Stromal cell of bone marrow (primary cell): ENCODE measurements at regions not wholly inside any gene's neighbourhood (a gene's known extent, or its start where the extent isn't known, plus 50 kb on each side); places are given as distances from the start of the nearest gene placed in this dataset.

Experiments
- DNase-seq: peaks from one replicate; pipeline ENCODE4 v3.0.0-alpha.2; 2012; ENCODE audit warnings: low read depth

DNA sequence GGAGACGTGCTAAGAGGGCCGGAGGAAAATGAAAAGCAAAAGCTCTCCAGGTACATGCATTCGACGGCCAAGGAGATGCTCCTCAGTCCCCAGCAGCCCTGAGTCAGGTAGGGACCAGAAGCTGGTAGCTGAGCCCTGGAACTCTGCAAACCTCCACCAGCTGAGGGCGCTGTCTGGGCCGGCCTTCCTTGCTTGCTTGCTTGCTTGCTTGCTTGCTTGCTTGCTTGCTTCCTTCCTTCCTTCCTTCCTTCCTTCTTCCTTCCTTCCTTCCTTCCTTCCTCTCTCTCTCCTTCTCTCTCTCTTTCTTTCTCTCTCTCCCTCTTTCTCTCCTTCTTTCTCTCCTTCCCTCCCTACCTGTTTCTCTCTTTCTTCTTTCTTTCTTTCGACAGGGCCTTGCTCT, 94.6 kb upstream of the RASGRF1 start:
- no peak for DNase-seq

- peak; percentile 38 for DNase-seq
Observed at GRCh38 chr15:79184465-79184892, 93.9 kb upstream of the RASGRF1 start.

GRCh38 chr15:79180318-79180717, 89.7 kb upstream of the RASGRF1 start:
- no peak for DNase-seq

GRCh38 chr15:79179597-79179996, 89.0 kb upstream of the RASGRF1 start:
- no peak for DNase-seq

DNA sequence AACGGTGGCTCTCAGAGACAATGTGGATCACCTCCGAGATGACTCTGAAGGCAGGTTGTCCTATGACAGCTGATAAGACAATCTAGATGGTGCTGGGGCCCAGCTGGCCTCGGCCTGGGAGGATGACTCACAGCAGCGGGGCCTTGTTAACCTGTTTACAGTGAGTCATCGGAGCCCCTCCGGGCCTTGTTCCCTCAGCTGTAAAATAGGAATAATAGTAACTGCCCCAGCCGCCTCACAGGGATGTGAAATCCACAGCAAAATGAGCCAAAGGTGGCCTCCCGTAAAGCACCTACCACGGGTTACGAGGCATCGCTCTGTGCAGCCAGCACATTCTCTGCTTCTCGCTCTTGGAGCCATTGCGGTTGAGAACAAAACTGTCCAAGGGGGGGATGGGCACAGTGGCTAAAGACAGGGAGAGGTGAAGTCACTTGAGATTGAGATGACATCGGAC, 88.6 kb upstream of the RASGRF1 start:
- no peak for DNase-seq

- DNase-seq, result no peak
Observed at GRCh38 chr15:79178594-79178993, 88.0 kb upstream of the RASGRF1 start.

GRCh38 chr15:79176151-79176550, 85.6 kb upstream of the RASGRF1 start:
- DNase-seq, result no peak

DNA sequence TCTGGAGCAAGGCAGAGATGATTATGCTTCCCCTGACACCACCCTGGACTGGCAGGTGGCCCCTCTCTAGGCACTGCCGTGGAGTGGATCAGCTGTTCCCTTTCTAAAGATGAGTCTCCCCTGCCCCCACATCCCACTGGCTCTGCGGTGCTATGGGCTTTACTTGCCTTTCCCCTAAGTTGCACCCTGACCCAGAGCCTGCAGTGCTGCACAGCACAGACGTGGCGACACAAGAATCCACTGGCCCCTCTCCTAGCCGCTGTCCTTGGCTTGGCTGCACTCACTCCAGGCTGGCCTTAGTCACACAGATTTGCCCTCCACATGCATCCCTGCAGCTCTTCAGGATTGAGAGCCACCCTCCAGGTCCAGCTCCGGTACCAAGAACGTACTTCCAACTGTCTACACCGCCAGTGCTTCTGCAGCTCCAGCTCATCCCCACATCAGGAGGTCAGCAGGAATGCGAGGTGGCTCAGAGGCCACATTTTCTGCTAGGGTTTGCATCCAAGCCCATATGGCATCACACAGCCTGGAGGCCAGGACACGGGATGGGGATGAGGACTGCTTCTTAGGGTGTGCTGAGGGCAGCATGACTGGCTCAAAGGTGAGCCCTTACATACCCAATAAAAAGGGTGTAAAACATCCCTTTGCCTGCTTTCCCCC, 82.4 kb upstream of the RASGRF1 start:
- no peak for DNase-seq

- DNase-seq, result no peak
Observed at GRCh38 chr15:79172032-79172481, 81.5 kb upstream of the RASGRF1 start.

DNA sequence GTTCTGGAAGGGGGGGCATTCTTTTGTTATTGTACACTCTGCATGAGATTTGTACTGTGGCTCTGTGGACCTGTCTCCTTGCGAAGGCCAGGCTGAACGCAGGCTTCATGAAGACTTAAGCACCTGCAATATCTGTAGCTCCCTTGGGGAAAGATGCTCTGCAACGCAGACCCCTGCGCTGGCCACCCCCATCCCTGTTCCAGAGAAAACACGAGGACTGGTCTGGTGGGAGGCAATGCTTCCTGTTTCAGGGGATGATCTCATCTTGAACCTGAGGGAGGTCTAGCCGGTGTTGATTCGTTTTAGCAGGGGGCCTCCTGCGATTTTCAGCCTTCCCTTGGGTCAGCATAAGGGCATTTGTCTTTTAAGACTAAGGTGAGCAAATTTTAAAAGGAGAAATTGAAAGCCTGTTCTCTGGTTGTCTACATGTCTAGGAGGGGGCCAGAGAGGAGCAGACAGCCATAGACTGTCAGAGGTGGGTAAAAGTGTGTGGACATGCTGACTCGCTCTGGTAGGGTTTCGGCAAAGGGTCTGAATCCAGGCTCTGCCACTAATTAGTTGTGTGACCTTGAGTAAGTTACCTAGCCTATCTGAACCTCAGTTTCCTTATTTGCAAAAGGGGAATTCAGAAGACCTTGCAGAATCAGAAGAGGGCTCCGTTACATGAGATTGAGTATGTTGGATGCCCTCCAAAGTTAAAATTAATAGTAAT, 80.9 kb upstream of the RASGRF1 start:
- DNase-seq, result no peak

DNA sequence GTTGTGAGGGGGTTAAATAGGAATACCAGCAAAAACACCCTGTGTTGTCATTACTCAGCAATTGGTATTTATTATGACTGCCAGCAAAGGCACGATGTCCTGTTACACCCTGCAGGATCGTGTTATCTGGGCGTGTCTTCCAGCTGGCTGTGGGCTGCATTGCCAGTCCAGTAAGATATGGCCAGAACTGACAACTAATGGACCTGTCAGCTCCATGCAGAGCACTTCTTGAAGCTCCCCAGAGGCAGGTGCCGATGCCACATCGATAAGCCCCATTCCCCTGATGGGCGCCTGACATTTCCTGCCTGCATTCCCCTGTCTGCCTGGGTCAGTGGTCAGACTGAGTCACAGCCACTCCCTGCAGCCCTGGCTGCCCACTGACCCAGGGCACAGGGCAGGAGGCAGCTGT, 79.7 kb upstream of the RASGRF1 start:
- DNase-seq, result no peak

DNA sequence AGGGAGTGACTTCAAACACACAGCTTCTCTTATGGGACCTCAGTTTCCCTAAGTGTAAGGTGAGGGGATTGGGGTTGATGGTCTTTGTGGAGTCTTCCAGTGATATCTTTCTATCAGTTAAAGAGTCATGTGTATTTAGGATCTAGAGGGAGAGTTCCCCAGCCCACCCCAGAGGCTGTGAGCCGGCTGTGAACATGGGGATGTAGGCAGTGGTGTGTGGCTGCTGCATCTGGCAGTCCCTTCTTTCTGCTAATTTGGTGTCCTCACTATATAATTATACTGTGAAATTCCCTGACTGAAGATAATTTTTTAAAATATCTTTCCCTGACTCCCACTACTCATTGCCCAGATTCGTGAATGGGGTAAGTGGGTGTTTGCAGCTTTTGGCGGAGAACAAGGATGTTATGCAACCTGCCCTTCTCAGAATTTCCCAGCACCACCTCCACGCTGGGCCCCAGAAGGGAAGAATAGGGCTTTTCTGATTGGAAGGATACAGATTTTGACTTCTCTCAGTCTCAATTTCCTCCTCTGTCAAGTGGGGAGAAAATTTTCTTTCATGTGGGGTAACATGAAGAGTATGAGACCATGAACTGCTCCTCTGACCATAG, 79.0 kb upstream of the RASGRF1 start:
- no peak for DNase-seq

DNA sequence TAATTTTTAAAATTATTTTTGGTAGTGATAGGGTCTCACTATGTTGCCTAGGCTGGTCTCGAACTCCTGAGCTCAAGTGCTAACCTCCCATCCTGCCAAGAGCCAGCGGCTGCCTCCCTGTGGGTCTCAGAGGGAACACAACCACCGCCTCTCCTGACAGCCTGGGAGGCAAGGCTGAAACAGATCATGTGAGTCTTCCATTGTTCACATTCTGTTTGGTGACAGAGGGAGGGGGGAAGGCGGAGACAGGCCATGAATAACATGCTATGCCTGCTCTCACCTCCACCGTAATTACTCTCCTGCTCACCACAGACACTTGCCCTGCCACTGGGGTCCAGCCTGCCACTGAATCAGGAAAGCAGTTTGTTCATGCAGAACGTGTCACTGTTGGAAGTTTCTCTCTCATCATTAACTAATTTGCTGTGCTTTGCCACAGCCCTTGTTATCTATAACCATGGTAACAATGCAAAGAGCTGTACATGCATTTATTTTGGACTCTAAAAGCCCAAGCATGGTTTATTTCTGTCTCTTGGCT, 78.4 kb upstream of the RASGRF1 start:
- DNase-seq, result no peak

- DNase-seq, result no peak
Observed at GRCh38 chr15:79167776-79168175, 77.2 kb upstream of the RASGRF1 start.

DNA sequence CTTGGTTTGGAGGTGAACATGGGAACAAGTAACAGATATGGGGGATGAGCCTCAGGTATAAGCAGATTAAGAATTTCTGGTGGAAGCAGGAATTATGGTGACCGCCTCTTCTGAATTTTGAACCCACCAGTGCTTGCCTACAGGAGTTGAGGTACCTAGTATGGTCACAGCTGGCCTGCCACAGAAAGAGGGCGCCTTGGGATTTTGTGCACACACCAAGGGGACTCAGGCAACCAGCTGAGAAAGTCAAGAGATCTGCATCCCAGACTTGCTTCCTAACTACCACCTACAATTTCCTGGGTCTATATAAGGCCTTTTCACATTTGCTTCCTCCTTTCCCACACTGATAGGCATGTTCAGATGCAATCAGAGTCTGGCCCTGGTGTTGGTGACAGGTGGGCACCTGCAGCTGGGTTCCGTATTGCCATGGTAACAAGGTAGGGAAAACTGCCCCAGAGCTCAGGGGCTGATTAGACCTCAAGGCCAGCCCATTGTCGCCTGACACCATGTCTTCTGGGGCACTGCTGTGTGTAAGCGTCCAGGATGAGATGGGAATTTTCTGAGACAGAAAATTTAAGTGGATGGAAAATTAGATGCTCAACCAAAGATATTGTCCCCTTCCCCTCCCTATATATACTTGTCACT, 75.9 kb upstream of the RASGRF1 start:
- DNase-seq, result no peak

DNA sequence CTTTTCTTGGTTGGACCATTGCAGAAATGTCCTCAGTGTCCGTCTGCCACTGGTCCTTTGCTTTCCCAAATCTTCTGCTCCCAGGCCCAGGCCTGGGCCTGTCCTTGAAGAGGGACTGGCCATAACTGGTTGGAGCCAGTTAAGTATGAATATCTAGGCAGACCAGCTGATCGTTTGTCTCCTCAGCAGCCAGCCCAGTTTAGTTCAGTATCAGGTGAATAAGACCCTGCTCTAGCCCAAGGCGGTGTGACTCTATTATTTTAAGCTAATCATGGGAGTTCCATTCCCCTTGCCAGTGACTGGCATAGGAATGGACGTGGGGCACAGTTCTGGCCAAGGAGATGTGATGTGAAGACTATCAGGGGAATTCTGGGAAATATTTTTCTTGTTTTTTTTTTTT, 73.9 kb upstream of the RASGRF1 start:
- DNase-seq, result no peak

GRCh38 chr15:79164043-79164442, 73.5 kb upstream of the RASGRF1 start:
- no peak for DNase-seq

GRCh38 chr15:79163395-79163794, 72.8 kb upstream of the RASGRF1 start:
- no peak for DNase-seq

- no peak for DNase-seq
Observed at GRCh38 chr15:79161837-79162508, 71.4 kb upstream of the RASGRF1 start.

GRCh38 chr15:79160211-79160610, 69.6 kb upstream of the RASGRF1 start:
- DNase-seq, result peak; percentile 44

DNA sequence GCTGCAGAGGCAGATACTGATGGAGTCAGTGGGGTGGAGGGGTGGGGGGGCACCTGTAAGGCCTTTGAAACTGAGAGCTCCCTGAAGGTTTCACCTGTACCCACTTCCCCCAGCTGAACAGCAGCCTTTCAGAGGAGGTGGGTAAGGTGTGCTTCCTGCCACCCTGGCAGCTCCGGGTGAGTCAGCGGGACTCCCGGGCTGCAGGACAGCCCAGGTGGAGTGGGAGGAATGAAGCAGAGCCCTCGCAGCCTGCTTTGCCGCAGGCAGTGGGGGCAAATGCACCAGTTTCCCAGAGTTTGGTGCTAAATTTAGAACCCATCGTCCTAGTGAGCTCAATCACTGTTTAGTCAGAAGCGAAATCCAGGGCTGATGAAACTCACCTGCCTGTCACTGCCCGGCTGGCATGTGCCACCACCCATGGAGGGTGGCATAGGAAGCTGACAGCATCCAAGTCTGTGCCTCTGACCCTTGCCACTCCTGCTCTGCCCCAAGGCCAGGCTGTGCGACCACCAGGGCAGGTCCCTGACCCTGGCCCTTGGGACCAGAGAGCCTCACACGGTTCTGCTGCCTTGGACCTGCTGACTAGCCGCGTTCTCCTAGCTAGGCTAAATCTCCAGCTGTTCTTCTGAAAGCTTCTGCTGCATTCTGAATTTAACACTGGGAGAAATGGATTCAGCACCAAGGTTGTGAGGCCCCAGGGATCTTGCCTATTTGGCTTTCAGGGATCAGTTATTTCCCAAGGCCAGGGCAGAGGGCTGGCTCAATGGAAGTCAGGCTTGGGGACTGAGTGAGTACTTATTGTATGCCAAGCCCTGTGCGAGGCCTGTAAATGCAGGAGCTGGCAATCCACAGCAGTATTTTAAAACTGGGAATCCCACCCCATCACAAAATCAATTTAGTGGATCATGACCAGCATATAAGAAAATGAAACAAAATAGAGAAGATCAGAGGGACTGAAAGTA, 67.3 kb upstream of the RASGRF1 start:
- DNase-seq, result no peak
